Tibial nerve (tissue), 4 donors: ENCODE measurements at regions not wholly inside any gene's neighbourhood (a gene's known extent, or its start where the extent isn't known, plus 50 kb on each side); places are given as distances from the start of the nearest gene placed in this dataset.

Experiments
- DNase-seq, 2 donors: peaks; one replicate each; pipeline ENCODE4 v3.0.0-alpha.2; 2019; ENCODE audit warnings: low spot score in 2 of 2
- H3K27ac ChIP-seq, 4 donors: fragments of 200-600 bp; sonication (generic) in 3 of 4; one replicate each; pipeline ENCODE4 v1.5.1; 2017 to 2019; ENCODE audit warnings: mild to moderate bottlenecking in 1 of 4
- H3K27me3 ChIP-seq, 2 donors: fragments of 200-600 bp; sonication (generic) in 1 of 2; one replicate each; pipeline versions ENCODE4 v1.5.1 to v1.6.0; 2017 to 2019
- H3K36me3 ChIP-seq, 3 donors: fragments of 200-600 bp; sonication (generic); one replicate each; pipeline ENCODE4 v1.5.1; 2018 to 2019
- H3K4me1 ChIP-seq, 4 donors: fragments of 200-600 bp; sonication (generic) in 3 of 4; one replicate each; pipeline ENCODE4 v1.5.1; 2017 to 2019
- H3K4me3 ChIP-seq, 4 donors: fragments of 200-600 bp; sonication (generic) in 3 of 4; one replicate each; pipeline ENCODE4 v1.5.1; 2017 to 2019; ENCODE audit warnings: mild to moderate bottlenecking in 1 of 4, moderate library complexity in 1 of 4
- H3K9me3 ChIP-seq, 4 donors: fragments of 200-600 bp; sonication (generic) in 3 of 4; one replicate each; pipeline ENCODE4 v1.5.1; 2017 to 2019
- EP300 ChIP-seq, 2 donors: sonication (generic); formaldehyde crosslinking; IDR thresholded peaks; one replicate each; pipeline ENCODE4 v1.6.1; 2017; ENCODE audit warnings: antibody characterized with exemption in 2 of 2, mild to moderate bottlenecking in 1 of 2
- POLR2A ChIP-seq, 2 donors: fragments of 450-650 bp; IDR thresholded peaks; one replicate each; pipeline ENCODE4 v1.6.1; 2017; ENCODE audit warnings: antibody characterized with exemption in 2 of 2, mild to moderate bottlenecking in 2 of 2, moderate library complexity in 2 of 2
- WGBS, 2 donors: methylation state at CpG; one replicate each; pipeline ENCODE4 v1.1.5; 2018; 5-methylcytosine and 5-hydroxymethylcytosine counted together
- TF ChIP-seq, protein P1 (sequence below), 5 experiments: fragments of 200-600 bp in 3 of 5; fragments of 450-650 bp in 2 of 5; sonication (generic) in 3 of 5; IDR thresholded peaks; one replicate each; pipeline ENCODE4 v1.5.1; 2016 to 2019; ENCODE audit warnings: antibody characterized with exemption in 5 of 5, mild to moderate bottlenecking in 3 of 5, moderate library complexity in 2 of 5

GRCh38 chr19:27884376-27884775, 1328.6 kb downstream of the UQCRFS1 start:
- no peak for DNase-seq
- 86 to 100% methylated on average over 2 of the region's 2 CpGs for WGBS, 2 donors
- TF ChIP-seq, protein P1, sequence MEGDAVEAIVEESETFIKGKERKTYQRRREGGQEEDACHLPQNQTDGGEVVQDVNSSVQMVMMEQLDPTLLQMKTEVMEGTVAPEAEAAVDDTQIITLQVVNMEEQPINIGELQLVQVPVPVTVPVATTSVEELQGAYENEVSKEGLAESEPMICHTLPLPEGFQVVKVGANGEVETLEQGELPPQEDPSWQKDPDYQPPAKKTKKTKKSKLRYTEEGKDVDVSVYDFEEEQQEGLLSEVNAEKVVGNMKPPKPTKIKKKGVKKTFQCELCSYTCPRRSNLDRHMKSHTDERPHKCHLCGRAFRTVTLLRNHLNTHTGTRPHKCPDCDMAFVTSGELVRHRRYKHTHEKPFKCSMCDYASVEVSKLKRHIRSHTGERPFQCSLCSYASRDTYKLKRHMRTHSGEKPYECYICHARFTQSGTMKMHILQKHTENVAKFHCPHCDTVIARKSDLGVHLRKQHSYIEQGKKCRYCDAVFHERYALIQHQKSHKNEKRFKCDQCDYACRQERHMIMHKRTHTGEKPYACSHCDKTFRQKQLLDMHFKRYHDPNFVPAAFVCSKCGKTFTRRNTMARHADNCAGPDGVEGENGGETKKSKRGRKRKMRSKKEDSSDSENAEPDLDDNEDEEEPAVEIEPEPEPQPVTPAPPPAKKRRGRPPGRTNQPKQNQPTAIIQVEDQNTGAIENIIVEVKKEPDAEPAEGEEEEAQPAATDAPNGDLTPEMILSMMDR (IDR thresholded peaks at IDR 0.05) = no peak
- TF ChIP-seq POLR2A (IDR thresholded peaks at IDR 0.05) (no peak), EP300 (IDR thresholded peaks at IDR 0.05) (no peak)
- Histone ChIP-seq H3K36me3 (no peaks in the 10 kb centered on the region), H3K4me3 (no peak overlapping the region), H3K4me1 (no peaks in the 10 kb centered on the region), H3K9me3 (no peaks in the 10 kb centered on the region), H3K27me3 (no peaks in the 10 kb centered on the region), H3K27ac (no peak overlapping the region)

DNA sequence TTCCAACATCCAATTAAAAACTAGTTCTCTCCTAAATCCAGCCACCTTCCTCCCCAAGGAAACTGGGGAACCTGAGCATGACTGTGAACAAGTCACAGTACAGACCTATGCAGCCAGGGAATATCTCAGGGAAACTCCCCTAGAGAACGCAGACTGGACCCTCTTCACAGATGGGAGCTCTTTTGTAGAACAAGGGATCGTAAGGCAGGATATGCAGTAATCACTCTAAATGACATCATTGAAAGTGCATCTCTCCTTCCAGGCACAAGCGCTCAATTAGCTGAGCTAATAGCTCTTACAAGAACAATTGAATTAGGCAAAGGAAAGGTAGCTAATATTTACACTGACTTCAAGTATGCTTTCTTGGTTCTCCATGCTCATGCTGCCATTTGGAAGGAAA, 1331.7 kb downstream of the UQCRFS1 start:
- no peak overlapping the region for H3K27ac ChIP-seq
- WGBS, 2 donors = 87 to 93% methylated on average over 3 of the region's 3 CpGs
- no peak for TF ChIP-seq POLR2A (IDR thresholded peaks at IDR 0.05)
- TF ChIP-seq, protein P1 (IDR thresholded peaks at IDR 0.05) = no peak
- TF ChIP-seq EP300 (IDR thresholded peaks at IDR 0.05) = no peak
- H3K27me3 ChIP-seq = no peaks in the 10 kb centered on the region
- H3K36me3 ChIP-seq = no peaks in the 10 kb centered on the region
- no peak for DNase-seq
- no peak overlapping the region for H3K4me3 ChIP-seq
- H3K4me1 ChIP-seq = no peaks in the 10 kb centered on the region
- H3K9me3 ChIP-seq = no peaks in the 10 kb centered on the region

GRCh38 chr19:27876976-27877512, 1335.9 kb downstream of the UQCRFS1 start:
- TF ChIP-seq POLR2A (IDR thresholded peaks at IDR 0.05) = no peak
- no peak for TF ChIP-seq EP300 (IDR thresholded peaks at IDR 0.05)
- TF ChIP-seq, protein P1 (IDR thresholded peaks at IDR 0.05) = no peak
- Histone ChIP-seq H3K4me1 (no peaks in the 10 kb centered on the region), H3K4me3 (no peak overlapping the region), H3K36me3 (no peaks in the 10 kb centered on the region), H3K27ac (no peak overlapping the region), H3K9me3 (no peaks in the 10 kb centered on the region), H3K27me3 (no peaks in the 10 kb centered on the region)
- 68 to 73% methylated on average over 6 of the region's 6 CpGs for WGBS, 2 donors
- DNase-seq = no peak

- no peak overlapping the region for H3K4me3 ChIP-seq
- H3K36me3 ChIP-seq = no peaks in the 10 kb centered on the region
- H3K4me1 ChIP-seq = no peaks in the 10 kb centered on the region
- no peaks in the 10 kb centered on the region for H3K27me3 ChIP-seq
- H3K9me3 ChIP-seq = no peaks in the 10 kb centered on the region
- no peak overlapping the region for H3K27ac ChIP-seq
- TF ChIP-seq, protein P1 (IDR thresholded peaks at IDR 0.05) = no peak
- TF ChIP-seq EP300 (IDR thresholded peaks at IDR 0.05) (no peak), POLR2A (IDR thresholded peaks at IDR 0.05) (no peak)
- WGBS, 2 donors = 59 to 73% methylated on average over 3 of the region's 3 CpGs
- DNase-seq = no peak
Measured at GRCh38 chr19:27876489-27876888, 1336.5 kb downstream of the UQCRFS1 start.

- Histone ChIP-seq H3K4me3 (no peak overlapping the region), H3K27ac (no peak overlapping the region), H3K9me3 (no peaks in the 10 kb centered on the region), H3K36me3 (no peaks in the 10 kb centered on the region), H3K27me3 (no peaks in the 10 kb centered on the region), H3K4me1 (no peaks in the 10 kb centered on the region)
- DNase-seq = no peak
- 79 to 86% methylated on average over 4 of the region's 4 CpGs for WGBS, 2 donors
- TF ChIP-seq POLR2A (IDR thresholded peaks at IDR 0.05) (no peak), EP300 (IDR thresholded peaks at IDR 0.05) (no peak)
- TF ChIP-seq, protein P1 (IDR thresholded peaks at IDR 0.05) = no peak
Measured at GRCh38 chr19:27872370-27872769, 1340.6 kb downstream of the UQCRFS1 start.
